ENCODE measurements at regions not wholly inside any gene's neighbourhood (a gene's known extent, or its start where the extent isn't known, plus 50 kb on each side); places are given as distances from the start of the nearest gene placed in this dataset.
A peak's percentile ranks its signal among the peaks of the same experiment; 100 is the strongest.

GRCh38 chr4:31294655-31295480 is 574.7 kb downstream of the PCDH7 start:
- DNase-seq, result no peak

DNA sequence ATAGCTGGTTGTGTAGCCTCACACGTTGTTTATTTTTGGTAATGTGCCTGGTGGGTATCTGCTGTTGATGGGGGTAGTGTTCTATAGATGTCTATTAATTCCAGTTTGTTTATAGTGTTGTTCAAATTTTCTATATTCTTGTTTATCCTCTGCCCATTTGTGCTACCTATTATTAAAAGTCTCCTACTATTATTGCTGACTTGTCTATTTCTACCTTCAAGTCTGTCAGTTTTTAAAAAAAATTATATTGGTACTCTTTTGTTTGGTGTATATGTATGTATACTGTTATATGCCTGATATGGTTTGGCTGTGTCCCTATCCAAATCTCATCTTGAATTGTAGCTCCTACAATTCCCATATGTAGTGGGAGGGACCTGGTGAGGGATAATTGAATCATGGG is 578.6 kb downstream of the PCDH7 start:
- no peak for DNase-seq

DNA sequence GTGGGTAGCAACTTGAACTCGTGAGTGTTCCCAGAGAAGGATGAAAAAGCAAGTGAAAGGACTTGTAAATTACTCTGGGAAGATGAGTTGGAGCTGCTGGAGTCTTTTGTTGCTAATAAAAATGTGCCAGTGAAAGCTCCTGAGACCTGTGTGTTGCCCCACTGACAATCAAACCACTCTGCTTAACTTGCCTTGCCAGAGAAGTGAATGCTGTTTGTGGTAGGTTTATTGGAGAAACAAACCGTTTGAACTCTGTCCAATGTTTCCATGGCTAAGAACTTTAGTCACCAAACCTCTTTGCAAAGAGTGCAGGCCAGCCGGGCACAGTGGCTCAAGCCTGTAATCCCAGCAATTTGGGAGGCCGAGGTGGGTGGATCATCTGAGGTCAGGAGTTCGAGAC is 586.9 kb downstream of the PCDH7 start:
- no peak for DNase-seq

- no peak for DNase-seq
Measured at GRCh38 chr4:31324814-31325213, 604.6 kb downstream of the PCDH7 start.

DNA sequence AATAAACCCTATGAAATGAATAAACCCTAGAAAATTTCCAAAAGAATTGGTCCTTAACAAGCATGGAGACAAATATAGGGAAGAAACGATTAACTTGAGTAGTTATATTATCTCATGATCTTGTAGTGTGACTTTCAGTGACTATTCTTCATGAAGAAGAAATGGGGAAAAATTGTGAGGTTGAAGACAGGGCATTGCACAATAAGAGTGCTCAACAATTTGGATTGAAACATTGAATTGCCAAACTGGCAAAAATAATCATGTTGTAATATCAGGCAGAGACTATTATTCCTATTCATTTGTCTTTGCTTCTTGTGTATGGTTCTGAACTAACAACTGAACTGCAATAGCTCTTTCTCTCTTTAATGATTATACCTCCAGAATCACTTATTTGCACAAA is 605.1 kb downstream of the PCDH7 start:
- DNase-seq, result no peak

DNA sequence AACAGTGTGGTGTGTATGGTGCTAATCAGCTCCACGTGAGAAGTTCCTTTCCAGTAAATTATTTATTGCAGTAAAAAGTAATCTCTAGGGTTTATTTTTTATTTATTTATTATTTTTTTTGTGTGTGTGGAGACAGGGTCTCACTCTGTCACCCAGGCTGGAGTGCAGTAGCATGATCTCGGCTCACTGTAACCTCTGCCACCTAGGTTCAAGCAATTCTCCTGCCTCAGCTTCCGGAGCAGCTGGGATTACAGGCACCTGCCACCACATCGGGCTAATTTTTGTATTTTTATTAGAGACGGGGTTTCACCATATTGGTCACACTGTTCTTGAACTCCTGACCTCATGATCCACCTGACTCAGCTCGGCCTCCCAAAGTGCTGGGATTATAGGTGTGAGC is 606.9 kb downstream of the PCDH7 start:
- DNase-seq, result no peak

DNA sequence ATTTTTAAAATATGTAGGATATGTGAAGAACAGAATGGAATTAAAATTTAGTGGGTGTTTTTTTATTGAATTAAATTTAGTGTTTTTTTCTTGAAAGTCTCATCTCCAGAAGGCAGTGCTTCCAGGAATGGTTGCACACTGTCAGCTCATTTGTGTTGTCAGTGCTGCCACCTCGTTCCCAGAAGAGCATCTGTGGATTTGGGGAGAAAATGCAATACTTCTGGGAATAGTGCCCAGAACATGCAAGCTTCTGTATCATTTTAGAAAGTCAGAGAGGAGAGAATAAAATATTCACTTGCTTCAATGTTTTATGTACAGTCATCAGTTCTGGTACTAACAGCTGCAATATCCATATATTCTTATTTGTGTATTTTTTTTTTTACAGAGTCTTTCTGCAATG is 608.8 kb downstream of the PCDH7 start:
- no peak for DNase-seq

- DNase-seq, result no peak
Measured at GRCh38 chr4:31334086-31334910, 614.1 kb downstream of the PCDH7 start.

GRCh38 chr4:31338000-31338399 is 617.8 kb downstream of the PCDH7 start:
- no peak for DNase-seq

GRCh38 chr4:31341601-31342359 is 621.6 kb downstream of the PCDH7 start:
- no peak for DNase-seq

DNA sequence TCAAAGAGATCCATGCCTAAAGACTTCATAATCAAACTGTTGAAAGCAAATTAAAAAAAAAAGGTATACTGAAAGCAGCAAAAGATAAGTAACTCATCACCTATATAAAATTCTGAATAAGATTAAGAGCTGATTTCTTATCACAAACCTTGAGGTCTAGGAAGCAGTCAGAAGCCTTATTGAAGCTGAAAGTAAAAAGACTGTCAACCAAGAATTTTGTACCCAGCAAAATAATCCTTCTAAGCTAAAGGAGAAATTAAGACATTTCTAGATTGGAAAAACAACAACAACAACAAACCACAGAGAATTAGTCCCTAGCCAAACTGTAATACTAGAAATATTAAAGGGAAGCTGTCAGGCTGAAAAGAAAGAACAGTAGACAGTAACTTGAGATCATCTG is 622.9 kb downstream of the PCDH7 start:
- no peak for DNase-seq

GRCh38 chr4:31349907-31350306 is 629.7 kb downstream of the PCDH7 start:
- DNase-seq, result no peak

- DNase-seq, result no peak
Measured at GRCh38 chr4:31351695-31352094, 631.5 kb downstream of the PCDH7 start.

DNA sequence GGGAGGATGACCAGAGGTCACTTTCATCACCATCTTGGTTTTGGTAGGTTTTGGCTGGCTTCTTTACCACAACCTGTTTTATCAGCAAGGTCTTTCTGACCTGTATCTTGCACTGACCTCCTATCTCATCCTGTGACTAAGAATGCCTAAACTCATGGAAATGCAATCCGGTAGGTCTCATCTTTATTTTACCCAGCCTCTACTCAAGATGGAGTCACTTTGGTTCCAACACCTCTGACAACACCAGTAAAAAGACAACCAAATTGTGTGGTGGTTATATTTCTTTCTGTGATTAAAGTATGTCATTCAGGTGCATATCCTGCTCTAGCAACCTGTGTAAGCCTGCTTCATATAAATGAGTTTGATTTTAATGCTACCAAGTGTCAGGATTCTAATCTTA is 636.7 kb downstream of the PCDH7 start:
- DNase-seq, result no peak

GRCh38 chr4:31360786-31361185 is 640.6 kb downstream of the PCDH7 start:
- DNase-seq, result peak; percentile 19

GRCh38 chr4:31362756-31363155 is 642.6 kb downstream of the PCDH7 start:
- DNase-seq, result no peak

DNA sequence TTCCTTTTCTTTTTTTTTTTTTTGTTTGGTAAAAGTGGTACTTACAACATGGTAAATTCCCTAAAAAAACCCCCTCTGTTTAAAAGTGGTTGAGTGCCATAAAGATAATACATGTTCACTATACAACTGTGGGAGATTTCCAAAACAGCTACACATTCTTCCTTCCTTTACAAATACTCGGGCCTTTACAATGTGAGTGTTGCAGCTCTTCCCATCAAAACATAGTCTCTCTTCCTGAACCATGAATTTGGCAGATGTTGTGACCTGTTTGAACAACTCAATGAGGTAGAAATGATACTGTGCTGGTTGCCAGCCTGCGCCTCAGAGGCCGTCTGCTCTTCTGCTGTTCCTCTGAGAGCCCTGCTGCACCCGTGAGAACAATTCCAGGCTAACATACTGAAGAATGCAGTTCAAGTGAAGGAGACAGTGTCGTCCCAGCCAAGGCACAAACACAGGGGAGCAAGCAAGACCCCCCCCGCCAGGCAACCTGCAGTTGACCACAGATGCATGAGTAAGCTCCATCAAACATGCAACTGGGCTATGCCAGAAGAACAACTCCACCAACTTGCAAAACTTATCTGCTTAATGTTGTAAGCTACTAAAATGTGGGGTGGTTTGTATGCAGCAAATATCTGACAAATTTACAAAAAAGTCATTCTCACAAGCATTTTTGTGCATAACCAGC is 645.0 kb downstream of the PCDH7 start:
- no peak for DNase-seq

GRCh38 chr4:31366041-31366440 is 645.9 kb downstream of the PCDH7 start:
- DNase-seq, result no peak

- peak; percentile 31 for DNase-seq
Measured at GRCh38 chr4:31370866-31371465, 650.8 kb downstream of the PCDH7 start.

DNA sequence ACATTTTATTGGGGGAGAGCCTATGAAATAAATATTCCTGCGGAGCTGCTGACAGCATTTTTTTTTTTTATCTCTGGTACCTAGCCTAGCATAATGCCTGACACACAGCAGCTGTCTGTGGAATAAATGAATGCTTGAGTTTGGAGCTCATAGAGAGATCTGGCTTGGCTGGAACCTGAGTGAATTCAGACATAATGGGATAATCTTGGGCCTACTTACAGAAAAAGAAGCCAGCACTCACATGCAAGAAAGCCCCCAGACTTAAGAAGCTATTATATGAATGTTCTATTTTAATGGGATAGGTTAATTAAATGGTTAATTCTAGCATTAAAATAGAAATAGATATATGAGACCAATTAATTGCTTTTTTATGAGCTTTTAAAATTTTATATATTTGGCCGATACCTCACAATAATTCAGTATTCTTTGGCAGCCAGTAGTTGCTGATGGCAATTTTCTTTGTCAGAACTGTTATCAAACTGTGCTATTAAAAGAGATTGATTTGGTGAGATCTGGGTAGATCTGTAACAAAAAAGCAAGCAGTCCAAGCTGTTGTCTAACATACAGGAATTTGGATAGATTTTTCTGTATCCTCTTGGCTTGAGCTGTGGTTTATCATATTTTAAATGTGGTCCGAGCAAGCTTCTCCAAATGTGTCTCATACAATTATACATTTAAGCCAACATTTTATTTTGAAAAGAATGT is 654.2 kb downstream of the PCDH7 start:
- peak; percentile 26 for DNase-seq

- no peak for DNase-seq
Measured at GRCh38 chr4:31375936-31376335, 655.8 kb downstream of the PCDH7 start.
